Mesenchymal stem cell (in vitro differentiated cells and primary cell): ENCODE measurements at regions not wholly inside any gene's neighbourhood (a gene's known extent, or its start where the extent isn't known, plus 50 kb on each side); places are given as distances from the start of the nearest gene placed in this dataset.
A peak's percentile ranks its signal among the peaks of the same experiment; 100 is the strongest.
"Not testable (repeated sequence)": the region's sequence is repeated elsewhere in the genome, so short reads cannot be mapped to it uniquely, and the experiment has no call there.

Experiments used
- DNase-seq: peaks from one replicate; pipeline ENCODE4 v3.0.0-alpha.2; 2013
- H2AFZ ChIP-seq: one replicate; pipeline ENCODE4 v1.6.1; 2013; ENCODE audit warnings: low read depth, mild to moderate bottlenecking, control low read depth, inconsistent platforms, low read length, moderate library complexity
- H2AK5ac ChIP-seq: 2 replicates; pipeline ENCODE4 v1.6.1; 2013; ENCODE audit warnings: low read length, moderate library complexity, mild to moderate bottlenecking, inconsistent platforms; ENCODE audit not compliant: severe bottlenecking
- H2BK120ac ChIP-seq: one replicate; pipeline ENCODE4 v1.6.1; 2013; ENCODE audit warnings: low read depth, mild to moderate bottlenecking, inconsistent platforms, low read length, moderate library complexity
- H2BK12ac ChIP-seq, 2 experiments: one replicate each; pipeline ENCODE4 v1.6.1; 2013; ENCODE audit warnings: inconsistent platforms in 2 of 2, low read length in 2 of 2, mild to moderate bottlenecking in 2 of 2, moderate library complexity in 2 of 2, control low read depth in 1 of 2
- H2BK15ac ChIP-seq: one replicate; pipeline ENCODE4 v1.6.1; 2013; ENCODE audit warnings: mild to moderate bottlenecking, low read depth, inconsistent platforms; ENCODE audit not compliant: poor library complexity, severe bottlenecking
- H2BK5ac ChIP-seq: 2 replicates; pipeline ENCODE4 v1.6.1; 2013; ENCODE audit warnings: low read depth, mild to moderate bottlenecking, low read length, control low read depth, inconsistent platforms; ENCODE audit not compliant: poor library complexity, severe bottlenecking
- H3K14ac ChIP-seq, 2 experiments: one replicate each; pipeline ENCODE4 v1.6.1; 2013; ENCODE audit warnings: inconsistent platforms in 2 of 2, low read length in 2 of 2, control low read depth in 1 of 2, mild to moderate bottlenecking in 1 of 2, moderate library complexity in 1 of 2
- H3K18ac ChIP-seq, 2 experiments: one replicate each; pipeline ENCODE4 v1.6.1; 2013; ENCODE audit warnings: inconsistent platforms in 2 of 2, low read length in 2 of 2, control low read depth in 1 of 2, low read depth in 1 of 2, mild to moderate bottlenecking in 1 of 2
- H3K23ac ChIP-seq, 2 experiments: one replicate each; pipeline ENCODE4 v1.6.1; 2013; ENCODE audit warnings: inconsistent platforms in 2 of 2, low read length in 2 of 2, mild to moderate bottlenecking in 2 of 2, moderate library complexity in 2 of 2, control low read depth in 1 of 2
- H3K27ac ChIP-seq: 2 replicates; pipeline ENCODE4 v1.5.1; 2013; ENCODE audit warnings: mild to moderate bottlenecking, moderate library complexity, low read length, control low read depth, inconsistent platforms; ENCODE audit not compliant: poor library complexity, severe bottlenecking
- H3K27me3 ChIP-seq, 2 experiments: 2 replicates each; pipeline versions ENCODE4 v1.6.1 to v1.7.0; 2013; ENCODE audit warnings: low read length in 2 of 2, mild to moderate bottlenecking in 2 of 2, moderate library complexity in 2 of 2, control low read depth in 1 of 2, inconsistent platforms in 1 of 2; ENCODE audit not compliant: control insufficient read depth in 1 of 2, insufficient read depth in 1 of 2
- H3K36me3 ChIP-seq, 2 experiments: 2 replicates each; pipeline versions ENCODE4 v1.6.1 to v1.7.0; 2013; ENCODE audit warnings: low read length in 2 of 2, control low read depth in 1 of 2, inconsistent platforms in 1 of 2, low read depth in 1 of 2, mild to moderate bottlenecking in 1 of 2; ENCODE audit not compliant: insufficient read depth in 2 of 2, control insufficient read depth in 1 of 2
- H3K4ac ChIP-seq, 2 experiments: one replicate each; pipeline ENCODE4 v1.6.1; 2013; ENCODE audit warnings: inconsistent platforms in 2 of 2, low read length in 2 of 2, mild to moderate bottlenecking in 2 of 2, moderate library complexity in 2 of 2, control low read depth in 1 of 2, low read depth in 1 of 2
- H3K4me1 ChIP-seq: 2 replicates; pipeline ENCODE4 v1.6.1; 2013; ENCODE audit warnings: low read depth, low read length, control low read depth; ENCODE audit not compliant: control insufficient read depth, insufficient read depth
- H3K4me2 ChIP-seq: 2 replicates; pipeline ENCODE4 v1.6.1; 2013; ENCODE audit warnings: low read length, mild to moderate bottlenecking, inconsistent platforms; ENCODE audit not compliant: poor library complexity, severe bottlenecking
- H3K4me3 ChIP-seq, 2 experiments: 2 replicates each; pipeline versions ENCODE4 v1.5.1 to v1.7.0; 2013; ENCODE audit warnings: low read length in 2 of 2, mild to moderate bottlenecking in 2 of 2, control low read depth in 1 of 2, low read depth in 1 of 2; ENCODE audit not compliant: insufficient read depth in 1 of 2
- H3K79me1 ChIP-seq: replicated peaks from 2 replicates; pipeline ENCODE4 v1.6.1; 2013; ENCODE audit warnings: mild to moderate bottlenecking, control low read depth, low read length, inconsistent platforms; ENCODE audit not compliant: poor library complexity, severe bottlenecking
- H3K9ac ChIP-seq: 2 replicates; pipeline ENCODE4 v1.7.0; 2013; ENCODE audit warnings: mild to moderate bottlenecking, low read length, moderate library complexity
- H3K9me3 ChIP-seq: 2 replicates; pipeline ENCODE4 v1.7.0; 2013; ENCODE audit warnings: mild to moderate bottlenecking, low read length; ENCODE audit not compliant: control insufficient read depth
- H4K8ac ChIP-seq: one replicate; pipeline ENCODE4 v1.6.1; 2013; ENCODE audit warnings: inconsistent platforms, mild to moderate bottlenecking, low read length, moderate library complexity
- H4K91ac ChIP-seq: one replicate; pipeline ENCODE4 v1.6.1; 2013; ENCODE audit warnings: mild to moderate bottlenecking, low read length, inconsistent platforms
- WGBS: methylation state at CpG from one replicate; pipeline ENCODE4 v1.1.7; 2013; ENCODE audit warnings: mixed read lengths; 5-methylcytosine and 5-hydroxymethylcytosine counted together

- H2BK12ac ChIP-seq = peak overlapping the region; percentile 80 to 84
- 18% methylated on average over 9 of the region's 19 CpGs for WGBS
These were observed 134.5 kb downstream of the NPIPB11 start for GRCh38 chr16:29271721-29272675.

GRCh38 chr16:29270923-29271322 is 135.6 kb downstream of the NPIPB11 start:
- not testable (repeated sequence) for H4K91ac ChIP-seq, H3K36me3 ChIP-seq, H3K4ac ChIP-seq, H3K9me3 ChIP-seq, H2BK15ac ChIP-seq, H2BK5ac ChIP-seq, DNase-seq, H3K4me3 ChIP-seq, H3K27me3 ChIP-seq, H2AK5ac ChIP-seq, H2AFZ ChIP-seq, H3K23ac ChIP-seq, H2BK120ac ChIP-seq, H4K8ac ChIP-seq, H3K79me1 ChIP-seq, H3K9ac ChIP-seq, H3K27ac ChIP-seq, H3K14ac ChIP-seq, H3K4me2 ChIP-seq
- Histone ChIP-seq H3K18ac (peak overlapping the region in 1 of 2 experiments; percentile 56), H3K4me1 (peaks cover 31% of the 10 kb centered on the region), H2BK12ac (peak overlapping the region in 1 of 2 experiments; percentile 78)

More at GRCh38 chr16:29271721-29272675, 134.5 kb downstream of the NPIPB11 start:
- peak overlapping the region; percentile 61 for H4K91ac ChIP-seq
- H3K4me1 ChIP-seq = peaks cover 27% of the 10 kb centered on the region
- not testable (repeated sequence) for H2BK5ac ChIP-seq, H3K4me3 ChIP-seq, H3K9me3 ChIP-seq, H3K36me3 ChIP-seq, H2AK5ac ChIP-seq, H3K79me1 ChIP-seq, H2AFZ ChIP-seq, H3K23ac ChIP-seq, H3K4me2 ChIP-seq, H3K14ac ChIP-seq, H3K27me3 ChIP-seq, H2BK120ac ChIP-seq
- peak overlapping the region; percentile 48 for H2BK15ac ChIP-seq
- H3K9ac ChIP-seq = peak overlapping the region; percentile 53
- peak overlapping the region; percentile 28 for H4K8ac ChIP-seq
- H3K4ac ChIP-seq = peak overlapping the region in 1 of 2 experiments; percentile 73
- H3K18ac ChIP-seq = peak overlapping the region; percentile 14 to 43
- peak overlapping the region; percentile 26 for H3K27ac ChIP-seq
- DNase-seq = peak; percentile 98

- not testable (repeated sequence) for H3K27ac ChIP-seq, H2AK5ac ChIP-seq, H3K27me3 ChIP-seq, DNase-seq, H3K23ac ChIP-seq, H3K4me3 ChIP-seq, H3K9me3 ChIP-seq, H2BK15ac ChIP-seq, H3K4me2 ChIP-seq, H3K9ac ChIP-seq, H3K14ac ChIP-seq, H4K8ac ChIP-seq, H2AFZ ChIP-seq, H4K91ac ChIP-seq, H3K79me1 ChIP-seq, H2BK5ac ChIP-seq, H3K18ac ChIP-seq, H3K36me3 ChIP-seq, H2BK120ac ChIP-seq
- peak overlapping the region in 1 of 2 experiments; percentile 82 for H2BK12ac ChIP-seq
- peaks cover 31% of the 10 kb centered on the region for H3K4me1 ChIP-seq
- peak overlapping the region in 1 of 2 experiments; percentile 50 for H3K4ac ChIP-seq
These were observed 136.5 kb downstream of the NPIPB11 start for GRCh38 chr16:29270033-29270432.

GRCh38 chr16:29269192-29269811 is 137.2 kb downstream of the NPIPB11 start:
- not testable (repeated sequence) for H3K4me3 ChIP-seq, H2BK5ac ChIP-seq, H2BK15ac ChIP-seq, H3K4me2 ChIP-seq, H4K8ac ChIP-seq, H2AK5ac ChIP-seq, H3K27me3 ChIP-seq, H3K23ac ChIP-seq, H2BK120ac ChIP-seq, H3K79me1 ChIP-seq, H3K9me3 ChIP-seq, H3K36me3 ChIP-seq
- Histone ChIP-seq H3K14ac (peak overlapping the region in 1 of 2 experiments; percentile 77), H3K4ac (peak overlapping the region in 1 of 2 experiments; percentile 78), H4K91ac (peak overlapping the region; percentile 0), H3K27ac (peak overlapping the region; percentile 27), H3K9ac (peak overlapping the region; percentile 26), H2BK12ac (peak overlapping the region in 1 of 2 experiments; percentile 82), H3K4me1 (peaks cover 35% of the 10 kb centered on the region), H3K18ac (peak overlapping the region in 1 of 2 experiments; percentile 94), H2AFZ (peak overlapping the region; percentile 51)
- 7% methylated on average over 6 of the region's 10 CpGs for WGBS
- peak; percentile 95 for DNase-seq
